Spleen (tissue), 7 donors: ENCODE measurements at regions not wholly inside any gene's neighbourhood (a gene's known extent, or its start where the extent isn't known, plus 50 kb on each side); places are given as distances from the start of the nearest gene placed in this dataset.

ENCODE experiments used
- POLR2A ChIP-seq, 3 donors: fragments of 450-650 bp; IDR thresholded peaks; one replicate each; pipeline ENCODE4 v1.5.1; 2017; ENCODE audit warnings: antibody characterized with exemption in 3 of 3, mild to moderate bottlenecking in 1 of 3
- POLR2AphosphoS5 ChIP-seq, 3 donors: sonication (generic); formaldehyde crosslinking; IDR thresholded peaks; one replicate each; pipeline ENCODE4 v1.5.1; 2017; ENCODE audit warnings: antibody characterized with exemption in 3 of 3
- TF ChIP-seq, protein P1 (sequence below), 11 experiments: fragments of 200-600 bp in 7 of 11; fragments of 450-650 bp in 4 of 11; sonication (generic) in 4 of 11; IDR thresholded peaks in 8 of 11; conservative IDR thresholded peaks in 3 of 11; 1 replicate in 7 of 11; 2 replicates in 4 of 11; pipeline versions ENCODE4 v1.4.0 to v1.8.0; 2016 to 2021; ENCODE audit warnings: antibody characterized with exemption in 11 of 11, inconsistent platforms in 4 of 11, mild to moderate bottlenecking in 1 of 11
- donor health status: DM: no; HTN: no; CAD: no; lungs with moderate emphysema.
- donor health status: DM: no; HTN: no; CAD: no.
- donor health status: DM: no; HTN: no; CAD: no.

DNA sequence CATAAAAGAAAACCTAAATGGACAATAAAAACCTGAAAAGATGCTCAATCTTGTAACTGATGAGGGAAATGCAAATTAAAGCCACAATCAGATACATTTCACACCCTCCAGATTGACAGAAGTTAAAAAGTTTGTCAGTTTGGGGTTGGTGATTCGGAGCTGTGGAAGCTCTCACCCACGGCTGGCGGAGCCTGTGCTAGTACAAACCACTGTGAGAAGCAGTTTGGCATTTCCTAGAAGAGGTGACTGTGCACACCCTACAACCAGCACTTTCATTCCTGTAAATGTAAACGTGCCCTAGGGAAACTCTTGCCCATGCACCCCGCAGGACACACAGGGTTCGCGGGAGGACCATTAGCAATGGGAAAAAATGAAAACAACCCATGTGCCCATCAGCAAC lies 114.1 kb downstream of the BMS1 start:
- TF ChIP-seq, protein P1, sequence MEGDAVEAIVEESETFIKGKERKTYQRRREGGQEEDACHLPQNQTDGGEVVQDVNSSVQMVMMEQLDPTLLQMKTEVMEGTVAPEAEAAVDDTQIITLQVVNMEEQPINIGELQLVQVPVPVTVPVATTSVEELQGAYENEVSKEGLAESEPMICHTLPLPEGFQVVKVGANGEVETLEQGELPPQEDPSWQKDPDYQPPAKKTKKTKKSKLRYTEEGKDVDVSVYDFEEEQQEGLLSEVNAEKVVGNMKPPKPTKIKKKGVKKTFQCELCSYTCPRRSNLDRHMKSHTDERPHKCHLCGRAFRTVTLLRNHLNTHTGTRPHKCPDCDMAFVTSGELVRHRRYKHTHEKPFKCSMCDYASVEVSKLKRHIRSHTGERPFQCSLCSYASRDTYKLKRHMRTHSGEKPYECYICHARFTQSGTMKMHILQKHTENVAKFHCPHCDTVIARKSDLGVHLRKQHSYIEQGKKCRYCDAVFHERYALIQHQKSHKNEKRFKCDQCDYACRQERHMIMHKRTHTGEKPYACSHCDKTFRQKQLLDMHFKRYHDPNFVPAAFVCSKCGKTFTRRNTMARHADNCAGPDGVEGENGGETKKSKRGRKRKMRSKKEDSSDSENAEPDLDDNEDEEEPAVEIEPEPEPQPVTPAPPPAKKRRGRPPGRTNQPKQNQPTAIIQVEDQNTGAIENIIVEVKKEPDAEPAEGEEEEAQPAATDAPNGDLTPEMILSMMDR (IDR thresholded peaks at IDR 0.05 in 8 of 11, conservative IDR thresholded peaks at IDR 0.05 in 3 of 11): no peak
- TF ChIP-seq POLR2AphosphoS5 (IDR thresholded peaks at IDR 0.05) (no peak), POLR2A (IDR thresholded peaks at IDR 0.05) (no peak)
